Liver (tissue), 3 donors: ENCODE measurements at regions not wholly inside any gene's neighbourhood (a gene's known extent, or its start where the extent isn't known, plus 50 kb on each side); places are given as distances from the start of the nearest gene placed in this dataset.

ENCODE experiments used
- FOXA2 ChIP-seq: IDR thresholded peaks from 2 replicates; pipeline ENCODE4 v1.6.1; 2016; ENCODE audit warnings: antibody characterized with exemption
- JUND ChIP-seq, 2 donors: IDR thresholded peaks; 2 replicates each; pipeline ENCODE4 v1.6.1; 2016; ENCODE audit warnings: antibody characterized with exemption in 2 of 2
- RAD21 ChIP-seq, 2 donors: IDR thresholded peaks; 2 replicates each; pipeline ENCODE4 v1.6.1; 2016; ENCODE audit warnings: antibody characterized with exemption in 2 of 2, mild to moderate bottlenecking in 2 of 2
- RXRA ChIP-seq, 2 donors: IDR thresholded peaks; 2 replicates each; pipeline ENCODE4 v1.6.1; 2017 to 2018; ENCODE audit warnings: antibody characterized with exemption in 2 of 2, mild to moderate bottlenecking in 1 of 2
- SP1 ChIP-seq: IDR thresholded peaks from 2 replicates; pipeline ENCODE4 v1.6.1; 2018; ENCODE audit warnings: antibody characterized with exemption, mild to moderate bottlenecking
- TAF1 ChIP-seq: conservative IDR thresholded peaks from 2 replicates; pipeline ENCODE4 v1.6.1; 2016; ENCODE audit warnings: antibody characterized with exemption, mild to moderate bottlenecking
- YY1 ChIP-seq: IDR thresholded peaks from 2 replicates; pipeline ENCODE4 v1.6.1; 2016; ENCODE audit warnings: antibody characterized with exemption, mild to moderate bottlenecking
- TF ChIP-seq, protein P1 (sequence below): fragments of 150-350 bp; IDR thresholded peaks from 2 replicates; pipeline ENCODE4 v1.5.1; 2017; ENCODE audit warnings: improper control_type of control experiment, low read depth, low read length; ENCODE audit not compliant: missing input control
- TF ChIP-seq, protein P2 (sequence below): IDR thresholded peaks from 2 replicates; pipeline ENCODE4 v1.6.1; 2016; ENCODE audit warnings: antibody characterized with exemption, mild to moderate bottlenecking
- TF ChIP-seq, protein P3 (sequence below): IDR thresholded peaks from 2 replicates; pipeline ENCODE4 v1.6.1; 2016; ENCODE audit warnings: antibody characterized with exemption
- TF ChIP-seq, protein P4 (sequence below): IDR thresholded peaks from 2 replicates; pipeline ENCODE4 v1.6.1; 2016; ENCODE audit warnings: antibody characterized with exemption
- donor health status: healthy.
- donor health status: healthy.

DNA sequence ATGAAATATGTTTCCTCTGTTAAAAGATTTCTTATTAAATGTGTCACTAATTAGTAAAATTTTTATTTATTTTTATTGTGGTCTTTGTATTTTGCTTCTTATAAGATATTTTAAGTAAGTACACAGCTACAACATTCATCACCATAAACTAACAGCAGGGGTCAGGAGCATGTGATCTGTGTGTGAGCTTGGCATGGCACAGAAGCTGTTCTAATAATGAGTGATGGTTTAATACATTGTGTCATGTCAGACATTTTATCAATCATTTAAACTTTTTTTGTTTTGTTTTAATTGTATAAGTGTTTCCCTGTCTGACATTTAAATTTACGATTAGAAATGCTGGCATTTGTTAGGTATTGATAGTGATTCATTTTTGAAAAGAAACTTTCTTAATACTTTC, 585.4 kb downstream of the DSC3 start:
- TF ChIP-seq RAD21 (IDR thresholded peaks at IDR 0.05) (no peak), SP1 (no peak), JUND (IDR thresholded peaks at IDR 0.05) (no peak), YY1 (no peak), TAF1 (no peak), FOXA2 (no peak), RXRA (IDR thresholded peaks at IDR 0.05) (no peak)
- TF ChIP-seq, protein P1, sequence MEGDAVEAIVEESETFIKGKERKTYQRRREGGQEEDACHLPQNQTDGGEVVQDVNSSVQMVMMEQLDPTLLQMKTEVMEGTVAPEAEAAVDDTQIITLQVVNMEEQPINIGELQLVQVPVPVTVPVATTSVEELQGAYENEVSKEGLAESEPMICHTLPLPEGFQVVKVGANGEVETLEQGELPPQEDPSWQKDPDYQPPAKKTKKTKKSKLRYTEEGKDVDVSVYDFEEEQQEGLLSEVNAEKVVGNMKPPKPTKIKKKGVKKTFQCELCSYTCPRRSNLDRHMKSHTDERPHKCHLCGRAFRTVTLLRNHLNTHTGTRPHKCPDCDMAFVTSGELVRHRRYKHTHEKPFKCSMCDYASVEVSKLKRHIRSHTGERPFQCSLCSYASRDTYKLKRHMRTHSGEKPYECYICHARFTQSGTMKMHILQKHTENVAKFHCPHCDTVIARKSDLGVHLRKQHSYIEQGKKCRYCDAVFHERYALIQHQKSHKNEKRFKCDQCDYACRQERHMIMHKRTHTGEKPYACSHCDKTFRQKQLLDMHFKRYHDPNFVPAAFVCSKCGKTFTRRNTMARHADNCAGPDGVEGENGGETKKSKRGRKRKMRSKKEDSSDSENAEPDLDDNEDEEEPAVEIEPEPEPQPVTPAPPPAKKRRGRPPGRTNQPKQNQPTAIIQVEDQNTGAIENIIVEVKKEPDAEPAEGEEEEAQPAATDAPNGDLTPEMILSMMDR = no peak
- TF ChIP-seq, protein P2, sequence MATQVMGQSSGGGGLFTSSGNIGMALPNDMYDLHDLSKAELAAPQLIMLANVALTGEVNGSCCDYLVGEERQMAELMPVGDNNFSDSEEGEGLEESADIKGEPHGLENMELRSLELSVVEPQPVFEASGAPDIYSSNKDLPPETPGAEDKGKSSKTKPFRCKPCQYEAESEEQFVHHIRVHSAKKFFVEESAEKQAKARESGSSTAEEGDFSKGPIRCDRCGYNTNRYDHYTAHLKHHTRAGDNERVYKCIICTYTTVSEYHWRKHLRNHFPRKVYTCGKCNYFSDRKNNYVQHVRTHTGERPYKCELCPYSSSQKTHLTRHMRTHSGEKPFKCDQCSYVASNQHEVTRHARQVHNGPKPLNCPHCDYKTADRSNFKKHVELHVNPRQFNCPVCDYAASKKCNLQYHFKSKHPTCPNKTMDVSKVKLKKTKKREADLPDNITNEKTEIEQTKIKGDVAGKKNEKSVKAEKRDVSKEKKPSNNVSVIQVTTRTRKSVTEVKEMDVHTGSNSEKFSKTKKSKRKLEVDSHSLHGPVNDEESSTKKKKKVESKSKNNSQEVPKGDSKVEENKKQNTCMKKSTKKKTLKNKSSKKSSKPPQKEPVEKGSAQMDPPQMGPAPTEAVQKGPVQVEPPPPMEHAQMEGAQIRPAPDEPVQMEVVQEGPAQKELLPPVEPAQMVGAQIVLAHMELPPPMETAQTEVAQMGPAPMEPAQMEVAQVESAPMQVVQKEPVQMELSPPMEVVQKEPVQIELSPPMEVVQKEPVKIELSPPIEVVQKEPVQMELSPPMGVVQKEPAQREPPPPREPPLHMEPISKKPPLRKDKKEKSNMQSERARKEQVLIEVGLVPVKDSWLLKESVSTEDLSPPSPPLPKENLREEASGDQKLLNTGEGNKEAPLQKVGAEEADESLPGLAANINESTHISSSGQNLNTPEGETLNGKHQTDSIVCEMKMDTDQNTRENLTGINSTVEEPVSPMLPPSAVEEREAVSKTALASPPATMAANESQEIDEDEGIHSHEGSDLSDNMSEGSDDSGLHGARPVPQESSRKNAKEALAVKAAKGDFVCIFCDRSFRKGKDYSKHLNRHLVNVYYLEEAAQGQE = no peak
- TF ChIP-seq, protein P3, sequence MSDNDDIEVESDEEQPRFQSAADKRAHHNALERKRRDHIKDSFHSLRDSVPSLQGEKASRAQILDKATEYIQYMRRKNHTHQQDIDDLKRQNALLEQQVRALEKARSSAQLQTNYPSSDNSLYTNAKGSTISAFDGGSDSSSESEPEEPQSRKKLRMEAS = no peak
- TF ChIP-seq, protein P4, sequence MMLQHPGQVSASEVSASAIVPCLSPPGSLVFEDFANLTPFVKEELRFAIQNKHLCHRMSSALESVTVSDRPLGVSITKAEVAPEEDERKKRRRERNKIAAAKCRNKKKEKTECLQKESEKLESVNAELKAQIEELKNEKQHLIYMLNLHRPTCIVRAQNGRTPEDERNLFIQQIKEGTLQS = no peak
